ENCODE measurements at regions not wholly inside any gene's neighbourhood (a gene's known extent, or its start where the extent isn't known, plus 50 kb on each side); places are given as distances from the start of the nearest gene placed in this dataset.

DNA sequence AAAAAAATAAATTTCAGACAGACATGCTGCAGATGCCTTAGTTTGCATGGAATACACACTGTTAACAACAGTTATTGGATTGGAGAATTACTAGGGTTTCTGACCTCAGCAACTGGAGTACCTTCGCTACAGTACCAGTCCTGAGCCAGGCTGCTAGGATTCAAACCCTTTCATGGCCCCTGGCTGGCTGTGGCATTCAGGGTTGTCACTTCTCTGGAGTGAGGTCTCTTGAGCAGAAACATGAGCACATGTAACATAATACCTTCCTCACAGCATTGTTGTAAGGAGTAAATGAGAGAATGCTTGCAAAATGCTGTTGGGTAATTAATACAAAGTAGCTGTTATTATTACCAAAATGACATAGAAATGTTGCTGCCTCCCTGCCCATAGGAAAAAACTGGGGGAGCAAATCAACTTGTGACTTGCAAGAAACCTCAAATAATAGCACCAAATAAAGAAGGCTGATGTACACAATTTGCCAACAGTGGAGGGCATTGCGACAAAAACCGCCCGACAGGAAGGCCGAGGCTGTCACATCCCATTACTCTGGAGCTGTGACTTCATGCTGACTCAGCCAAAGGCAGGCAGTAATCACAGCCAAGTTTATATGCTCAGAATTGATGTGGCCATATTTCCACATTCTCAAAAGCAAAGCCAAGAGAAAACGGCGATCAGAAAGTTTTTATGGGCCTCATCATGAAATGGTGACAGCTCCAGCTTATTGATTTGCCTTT, 100.4 kb downstream of the RFC3 start:
- TF ChIP-seq POLR2AphosphoS5 (IDR thresholded peaks at IDR 0.05; ENCODE audit: low read depth, low read length) = no peak
- no peak for TF ChIP-seq TAF1 (IDR thresholded peaks at IDR 0.05; ENCODE audit: borderline replicate concordance, low read depth, low read length)
